ENCODE measurements at regions not wholly inside any gene's neighbourhood (a gene's known extent, or its start where the extent isn't known, plus 50 kb on each side); places are given as distances from the start of the nearest gene placed in this dataset.

GRCh38 chr20:60506061-60506460 is 547.8 kb downstream of the CDH26 start:
- no peak for TF ChIP-seq CTCF (IDR thresholded peaks at IDR 0.05)
- TF ChIP-seq FOSL2 (IDR thresholded peaks at IDR 0.05; ENCODE audit: borderline replicate concordance, low read depth), result no peak
- no peak for TF ChIP-seq USF2 (IDR thresholded peaks at IDR 0.05; ENCODE audit: borderline replicate concordance, low read depth, low read length)
- no peak for TF ChIP-seq GABPA (IDR thresholded peaks at IDR 0.05; ENCODE audit: low read depth)
- no peak for TF ChIP-seq MXI1 (IDR thresholded peaks at IDR 0.05; ENCODE audit: low read depth, low read length)
- TF ChIP-seq NRF1 (IDR thresholded peaks at IDR 0.05; ENCODE audit: low read depth, low read length), result no peak
- no peak for TF ChIP-seq SIN3A (IDR thresholded peaks at IDR 0.05; ENCODE audit: borderline replicate concordance, low read depth, low read length)
- no peak for TF ChIP-seq REST (IDR thresholded peaks at IDR 0.05; ENCODE audit: low read depth, low read length)
- no peak for TF ChIP-seq ZBTB33 (IDR thresholded peaks at IDR 0.05; ENCODE audit: borderline replicate concordance, low read depth)
- TF ChIP-seq RCOR1 (IDR thresholded peaks at IDR 0.05; ENCODE audit: low read length), result no peak
- TF ChIP-seq YY1 (IDR thresholded peaks at IDR 0.05; ENCODE audit: low read depth), result no peak
- TF ChIP-seq EZH2phosphoT487 (IDR thresholded peaks at IDR 0.05; ENCODE audit: borderline replicate concordance, low read depth), result no peak
- no peak for TF ChIP-seq EP300 (IDR thresholded peaks at IDR 0.05; ENCODE audit: borderline replicate concordance in 1 of 2, low read depth in 1 of 2, low read length in 1 of 2)
- no peak for TF ChIP-seq TAF1 (IDR thresholded peaks at IDR 0.05; ENCODE audit: borderline replicate concordance, low read depth, low read length)

Measured in SK-N-SH (cell line).